ENCODE measurements at regions not wholly inside any gene's neighbourhood (a gene's known extent, or its start where the extent isn't known, plus 50 kb on each side); places are given as distances from the start of the nearest gene placed in this dataset.
"Not testable (repeated sequence)": the region's sequence is repeated elsewhere in the genome, so short reads cannot be mapped to it uniquely, and the experiment has no call there.

GRCh38 chr9:89859842-89860241, 255.0 kb downstream of the GADD45G start:
- TF ChIP-seq, protein P1, sequence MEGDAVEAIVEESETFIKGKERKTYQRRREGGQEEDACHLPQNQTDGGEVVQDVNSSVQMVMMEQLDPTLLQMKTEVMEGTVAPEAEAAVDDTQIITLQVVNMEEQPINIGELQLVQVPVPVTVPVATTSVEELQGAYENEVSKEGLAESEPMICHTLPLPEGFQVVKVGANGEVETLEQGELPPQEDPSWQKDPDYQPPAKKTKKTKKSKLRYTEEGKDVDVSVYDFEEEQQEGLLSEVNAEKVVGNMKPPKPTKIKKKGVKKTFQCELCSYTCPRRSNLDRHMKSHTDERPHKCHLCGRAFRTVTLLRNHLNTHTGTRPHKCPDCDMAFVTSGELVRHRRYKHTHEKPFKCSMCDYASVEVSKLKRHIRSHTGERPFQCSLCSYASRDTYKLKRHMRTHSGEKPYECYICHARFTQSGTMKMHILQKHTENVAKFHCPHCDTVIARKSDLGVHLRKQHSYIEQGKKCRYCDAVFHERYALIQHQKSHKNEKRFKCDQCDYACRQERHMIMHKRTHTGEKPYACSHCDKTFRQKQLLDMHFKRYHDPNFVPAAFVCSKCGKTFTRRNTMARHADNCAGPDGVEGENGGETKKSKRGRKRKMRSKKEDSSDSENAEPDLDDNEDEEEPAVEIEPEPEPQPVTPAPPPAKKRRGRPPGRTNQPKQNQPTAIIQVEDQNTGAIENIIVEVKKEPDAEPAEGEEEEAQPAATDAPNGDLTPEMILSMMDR (IDR thresholded peaks at IDR 0.05; ENCODE audit: poor library complexity, severe bottlenecking) = not testable (repeated sequence)
- TF ChIP-seq EP300 (conservative IDR thresholded peaks at IDR 0.05; ENCODE audit: poor library complexity, severe bottlenecking); EZH2 (IDR thresholded peaks at IDR 0.05; ENCODE audit: borderline replicate concordance, insufficient read depth, low read length, poor library complexity, severe bottlenecking): not testable (repeated sequence)
